Heart right ventricle (tissue), 16 donors: ENCODE measurements at regions not wholly inside any gene's neighbourhood (a gene's known extent, or its start where the extent isn't known, plus 50 kb on each side); places are given as distances from the start of the nearest gene placed in this dataset.

ENCODE experiments used
- ATAC-seq, 8 donors: fragments of 200-7000 bp; cut with Tn5 transposase; one replicate each; pipeline ENCODE4 v1.9.1; 2020; ENCODE audit warnings: mild to moderate bottlenecking in 8 of 8, moderate library complexity in 8 of 8, moderate number of reproducible peaks in 1 of 8
- DNase-seq, 2 donors: peaks; one replicate each; pipeline ENCODE4 v3.0.0-alpha.2; 2020
- H3K27ac ChIP-seq, 10 donors: fragments of 200-600 bp; sonication (generic) in 2 of 10; one replicate each; pipeline versions ENCODE4 v1.5.0 to v1.8.0; 2020 to 2022; ENCODE audit warnings: mild to moderate bottlenecking in 3 of 10
- H3K27me3 ChIP-seq, 7 donors: fragments of 200-600 bp; one replicate each; pipeline ENCODE4 v1.8.0; 2021 to 2022; ENCODE audit warnings: mild to moderate bottlenecking in 2 of 7
- H3K36me3 ChIP-seq, 9 donors: fragments of 200-600 bp; sonication (generic) in 1 of 9; one replicate each; pipeline versions ENCODE4 v1.5.0 to v1.8.0; 2020 to 2022; ENCODE audit warnings: mild to moderate bottlenecking in 2 of 9
- H3K4me1 ChIP-seq, 9 donors: fragments of 200-600 bp; sonication (generic) in 1 of 9; one replicate each; pipeline versions ENCODE4 v1.5.0 to v1.8.0; 2020 to 2022; ENCODE audit warnings: mild to moderate bottlenecking in 4 of 9
- H3K4me3 ChIP-seq, 10 donors: fragments of 200-600 bp; sonication (generic) in 2 of 10; one replicate each; pipeline versions ENCODE4 v1.5.0 to v1.8.0; 2020 to 2022; ENCODE audit warnings: mild to moderate bottlenecking in 7 of 10, moderate library complexity in 2 of 10
- H3K9me3 ChIP-seq, 11 donors: fragments of 200-600 bp in 10 of 11; sonication (generic) in 2 of 11; one replicate each; pipeline versions ENCODE4 v1.5.0 to v1.8.0; 2013 to 2022; ENCODE audit warnings: mild to moderate bottlenecking in 2 of 11, control low read depth in 1 of 11, moderate library complexity in 1 of 11
- CTCF ChIP-seq, 9 donors: fragments of 200-600 bp; sonication (generic) in 2 of 9; IDR thresholded peaks; one replicate each; pipeline versions ENCODE4 v1.5.0 to v1.8.0; 2021 to 2022; ENCODE audit warnings: antibody characterized with exemption in 9 of 9, mild to moderate bottlenecking in 5 of 9, moderate library complexity in 1 of 9
- WGBS, 2 donors: extraction: QIAGEN DNeasy Blood & Tissue Kit; methylation state at CpG; one replicate each; pipeline ENCODE4 v1.1.7; 2013; ENCODE audit warnings: inconsistent platforms in 1 of 2; 5-methylcytosine and 5-hydroxymethylcytosine counted together
- intact Hi-C, 10 donors: fragments of 100-400 bp; cut with DNase I; formaldehyde crosslinking; loops; one replicate each; pipeline versions ENCODE4 v1.11.1 to v1.14.2; 2022
- donor health status: Arrhythmogenic right ventricular cardiomyopathy.
- donor health status: ischemic (EF 13 %, LVEDD 7.1; RV severe dilation, severe dysfunction).
- donor health status: healthy with polysubstance abuse.
- donor health status: DM: no; HTN: yes; CAD: no.
- donor health status: DM: no; HTN: no; CAD: no.
- donor health status: ischemic (EF 25% LVEDD 6.9; RV normal size, moderate dysfunction).
- donor health status: ischemic (EF 25% LVEDD 5.7; RV mildly dilated, moderate dysfunction).
- donor health status: healthy.
- donor health status: DM: yes; HTN: yes; CAD: no.
- donor health status: Ischemic cardiomyopathy.
- donor health status: ischemic (EF 35%, LVEDD 5.7; RV mildly dilated, moderate dysfunction).
- donor health status: nonischemic (EF 11% LVEDD 7.7; RV severe dilation, severe dysfunction).
- donor health status: DM: yes; HTN: yes; CAD: no.
- donor health status: PGD.
- donor health status: ischemic (EF 29% LVEDD 5.4; RV normal size, mild dysfunction).
- donor health status: nonischemic (EF 23%, LVEDD 6.1; RV moderate dilation, normal function).

GRCh38 chr3:86733257-86733656 lies 257.7 kb downstream of the VGLL3 start:
- DNase-seq = no peak
- no peak for ATAC-seq
- H3K27me3 ChIP-seq = no peaks in the 10 kb centered on the region
- no peak for TF ChIP-seq CTCF (IDR thresholded peaks at IDR 0.05)
- intact Hi-C loops = no loop called here
- WGBS, 2 donors = 88 to 90% methylated on average over 22 of the region's 22 CpGs
- no peak overlapping the region for H3K4me3 ChIP-seq
- no peak overlapping the region for H3K27ac ChIP-seq
- H3K4me1 ChIP-seq = no peaks in the 10 kb centered on the region
- no peaks in the 10 kb centered on the region for H3K36me3 ChIP-seq
- H3K9me3 ChIP-seq = peaks cover 0 to 11% (median 0%) of the 10 kb centered on the region in 11 donors

GRCh38 chr3:86731501-86731901 lies 259.4 kb downstream of the VGLL3 start:
- no peak overlapping the region for H3K4me3 ChIP-seq
- 93 to 95% methylated on average over 21 of the region's 21 CpGs for WGBS, 2 donors
- peaks cover 0 to 11% (median 0%) of the 10 kb centered on the region in 11 donors for H3K9me3 ChIP-seq
- no peak for TF ChIP-seq CTCF (IDR thresholded peaks at IDR 0.05)
- no peaks in the 10 kb centered on the region for H3K36me3 ChIP-seq
- no peaks in the 10 kb centered on the region for H3K27me3 ChIP-seq
- DNase-seq (no peak), ATAC-seq (no peak)
- no peak overlapping the region for H3K27ac ChIP-seq
- intact Hi-C loops = no loop called here
- no peaks in the 10 kb centered on the region for H3K4me1 ChIP-seq

- ATAC-seq = no peak
- H3K4me3 ChIP-seq = no peak overlapping the region
- TF ChIP-seq CTCF (IDR thresholded peaks at IDR 0.05) = no peak
Measured at GRCh38 chr3:86723433-86723832, 267.5 kb downstream of the VGLL3 start.

GRCh38 chr3:86711634-86712033 lies 279.3 kb downstream of the VGLL3 start:
- Histone ChIP-seq H3K9me3 (peaks cover 0 to 6% (median 0%) of the 10 kb centered on the region in 11 donors), H3K27me3 (no peaks in the 10 kb centered on the region), H3K27ac (no peak overlapping the region), H3K36me3 (no peaks in the 10 kb centered on the region), H3K4me3 (no peak overlapping the region), H3K4me1 (no peaks in the 10 kb centered on the region)
- ATAC-seq = no peak
- intact Hi-C loops = no loop called here
- DNase-seq = no peak
- WGBS, 2 donors = 64 to 66% methylated on average over 2 of the region's 2 CpGs
- no peak for TF ChIP-seq CTCF (IDR thresholded peaks at IDR 0.05)

More at GRCh38 chr3:86723433-86723832, 267.5 kb downstream of the VGLL3 start:
- DNase-seq = no peak
- intact Hi-C loops = no loop called here
- Histone ChIP-seq H3K27ac (no peak overlapping the region), H3K36me3 (no peaks in the 10 kb centered on the region), H3K4me1 (no peaks in the 10 kb centered on the region), H3K27me3 (no peaks in the 10 kb centered on the region), H3K9me3 (peaks cover 0 to 7% (median 0%) of the 10 kb centered on the region in 11 donors)
